ENCODE measurements at regions not wholly inside any gene's neighbourhood (a gene's known extent, or its start where the extent isn't known, plus 50 kb on each side); places are given as distances from the start of the nearest gene placed in this dataset.
"Not testable (repeated sequence)": the region's sequence is repeated elsewhere in the genome, so short reads cannot be mapped to it uniquely, and the experiment has no call there.

DNA sequence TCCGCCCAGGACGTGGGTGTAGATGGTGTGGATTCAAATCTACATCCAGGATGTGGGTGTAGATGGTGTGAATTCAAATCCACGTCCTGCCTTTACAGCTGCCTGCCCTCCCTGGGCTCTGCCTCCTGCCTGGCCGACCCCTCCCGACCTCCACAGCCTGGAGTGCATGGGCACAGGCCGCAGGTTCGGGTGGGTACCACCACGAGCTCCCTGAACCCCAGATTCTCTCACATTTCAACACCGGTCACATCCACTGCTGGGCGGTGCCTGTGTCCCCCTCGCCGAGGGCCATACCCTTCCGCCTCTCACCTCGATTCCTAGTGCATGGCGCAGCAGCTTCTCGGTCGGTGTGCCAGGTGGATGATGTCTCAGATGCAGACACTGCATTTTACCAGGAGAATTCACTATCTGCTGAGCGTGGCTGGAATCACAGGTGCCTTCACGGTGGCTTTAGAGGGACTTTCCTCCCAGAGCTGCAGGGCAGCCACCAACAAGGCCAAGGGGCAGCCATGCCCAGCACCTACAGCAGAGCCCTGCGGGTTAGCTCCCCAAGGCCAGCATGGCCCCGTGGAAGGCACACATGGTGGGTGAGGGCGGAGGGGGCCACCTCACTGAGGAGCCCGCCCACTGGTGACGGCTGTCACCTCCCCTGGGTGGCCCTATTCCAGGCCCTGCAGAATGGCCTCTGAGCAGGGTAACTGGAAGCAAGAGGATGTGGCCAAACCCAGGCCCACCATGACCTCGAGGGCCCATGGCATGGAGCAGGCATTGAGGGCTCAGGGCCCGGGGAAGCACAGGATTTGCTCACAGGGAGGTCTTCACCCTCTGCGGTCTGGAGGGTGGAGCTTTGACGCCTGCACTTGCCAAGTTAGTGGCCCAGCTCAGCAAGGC is 638.5 kb downstream of the TBC1D22A start:
- DNase-seq = no peak

DNA sequence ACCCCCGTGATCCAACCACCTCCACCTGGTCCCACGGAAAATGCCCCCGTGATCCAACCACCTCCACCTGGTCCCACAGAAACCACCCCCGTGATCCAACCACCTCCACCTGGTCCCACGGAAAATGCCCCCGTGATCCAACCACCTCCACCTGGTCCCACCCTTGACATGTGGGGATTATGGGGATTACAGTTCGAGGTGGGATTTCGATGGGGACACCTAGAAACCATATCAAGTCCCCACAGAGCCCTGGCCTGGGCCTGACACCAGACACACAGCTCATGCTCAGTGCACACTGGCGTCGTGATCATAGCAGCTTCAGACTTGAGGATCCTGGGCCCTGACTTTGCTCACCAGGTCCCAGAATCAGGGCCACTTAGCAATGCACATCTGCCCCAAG is 637.7 kb downstream of the TBC1D22A start:
- DNase-seq = not testable (repeated sequence)

DNA sequence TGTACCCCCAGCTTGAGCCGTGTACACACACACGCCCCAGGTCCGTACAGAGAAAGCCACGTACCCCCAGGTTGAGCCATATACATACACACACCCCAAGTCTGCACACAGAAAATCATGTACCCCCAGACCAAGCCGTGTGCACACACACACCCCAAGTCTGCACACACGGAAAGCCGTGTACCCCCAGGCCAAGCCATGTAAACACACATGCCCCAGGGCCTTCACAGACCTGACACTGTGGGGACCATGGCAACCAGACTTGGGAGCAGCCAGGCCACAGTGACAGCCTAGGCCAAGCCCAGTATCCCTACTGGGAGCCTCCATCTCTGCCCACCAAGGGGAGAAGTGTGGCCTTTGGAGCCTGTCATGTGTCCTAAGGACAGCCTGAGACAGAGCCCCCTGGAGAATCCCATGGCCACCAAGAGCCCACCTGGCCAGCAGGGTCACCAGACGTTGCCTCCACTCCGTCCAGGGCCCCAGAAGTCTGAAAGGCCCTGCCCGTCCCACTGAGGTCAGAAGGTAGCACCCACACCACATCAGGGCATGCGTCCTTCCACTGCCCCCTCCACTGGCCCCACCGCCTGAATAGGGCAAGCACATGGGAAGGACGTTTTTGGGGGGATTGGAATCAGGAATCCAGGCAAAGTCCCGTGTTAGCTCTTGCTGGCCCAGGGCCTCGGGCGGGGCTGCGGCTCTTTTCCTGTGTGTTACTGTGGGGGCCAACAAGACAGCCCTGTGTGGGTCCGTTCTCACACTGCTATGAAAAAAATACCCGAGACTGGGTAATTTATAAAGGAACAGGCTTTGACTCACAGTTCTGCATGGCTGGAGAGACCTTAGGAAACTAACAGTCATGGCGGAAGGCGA is 636.7 kb downstream of the TBC1D22A start:
- DNase-seq = no peak

DNA sequence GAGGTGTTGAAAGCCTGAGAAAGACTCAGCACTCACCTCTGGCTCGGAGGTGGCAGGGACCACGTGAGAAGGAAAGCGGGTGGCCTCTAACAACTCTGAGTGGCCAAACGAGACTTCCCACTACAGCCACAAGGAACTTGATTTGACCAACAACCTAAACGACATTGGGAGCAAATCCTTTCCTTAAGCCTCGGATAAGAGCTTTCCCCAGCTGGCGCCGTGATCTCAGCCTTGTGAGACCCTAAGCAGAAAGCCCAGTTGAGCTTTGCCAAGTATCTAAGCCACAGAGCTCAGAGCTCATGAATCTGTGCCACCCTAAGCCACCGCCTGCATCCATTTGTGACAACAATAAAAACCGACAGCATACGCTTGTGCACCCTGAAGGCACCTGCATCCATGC is 636.0 kb downstream of the TBC1D22A start:
- DNase-seq = no peak

DNA sequence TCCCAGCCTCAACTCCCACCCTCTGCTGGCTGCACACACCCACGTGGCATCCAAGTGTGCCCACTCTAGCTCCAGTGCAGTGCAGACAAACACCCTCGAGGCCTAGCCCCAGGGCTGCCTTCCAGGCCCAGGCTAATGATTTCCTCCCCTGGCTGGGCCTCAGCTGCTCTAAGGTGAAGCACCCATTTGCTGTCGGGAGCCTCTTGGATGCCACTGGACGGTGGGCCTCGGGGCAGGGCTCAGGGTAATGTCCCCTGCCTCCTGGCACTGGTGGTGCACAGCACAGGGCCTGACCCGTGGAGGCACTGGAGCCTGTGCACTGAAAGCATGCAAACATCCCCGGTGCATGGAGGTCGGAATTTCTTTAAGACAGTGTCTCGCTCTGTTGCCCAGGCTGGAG is 635.2 kb downstream of the TBC1D22A start:
- DNase-seq = no peak

DNA sequence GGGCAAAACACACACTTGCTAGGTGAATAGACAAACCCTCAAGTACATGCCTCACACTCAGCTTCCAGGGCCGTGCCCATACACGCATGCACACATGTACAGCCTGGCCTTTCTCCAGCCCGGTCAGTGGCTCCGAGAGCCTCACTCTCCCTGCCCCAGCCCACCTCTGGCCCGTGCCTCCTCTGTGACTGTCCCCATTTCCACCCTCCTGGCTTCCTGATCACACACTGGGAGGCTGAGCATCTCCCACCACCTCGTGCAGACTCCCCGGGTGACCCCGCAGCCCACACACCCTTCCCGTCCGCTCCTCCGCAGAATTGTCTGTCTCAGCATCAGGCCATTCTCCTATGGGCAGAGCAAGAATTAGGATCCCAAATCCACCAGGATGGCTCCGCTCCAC is 634.1 kb downstream of the TBC1D22A start:
- DNase-seq = no peak

DNA sequence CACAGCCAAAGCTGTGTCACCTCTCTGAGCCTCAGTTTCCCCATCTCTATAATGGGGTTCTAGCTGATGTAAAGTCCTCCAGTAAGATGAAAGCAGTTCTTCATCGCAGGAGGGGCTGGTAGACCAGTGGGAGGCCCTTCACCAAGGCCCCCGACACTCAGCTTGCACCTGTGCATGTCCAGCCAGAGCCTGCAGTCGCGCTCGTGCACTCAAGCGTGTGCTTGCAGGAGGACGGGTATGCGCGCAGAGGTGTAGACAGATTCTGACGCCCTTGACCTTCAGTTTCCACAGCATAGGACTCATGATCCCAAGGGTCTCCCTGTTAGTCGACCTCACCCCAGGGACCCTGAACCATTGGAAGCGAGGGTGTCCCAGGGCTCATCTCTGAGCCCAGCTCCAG is 633.7 kb downstream of the TBC1D22A start:
- no peak for DNase-seq

DNA sequence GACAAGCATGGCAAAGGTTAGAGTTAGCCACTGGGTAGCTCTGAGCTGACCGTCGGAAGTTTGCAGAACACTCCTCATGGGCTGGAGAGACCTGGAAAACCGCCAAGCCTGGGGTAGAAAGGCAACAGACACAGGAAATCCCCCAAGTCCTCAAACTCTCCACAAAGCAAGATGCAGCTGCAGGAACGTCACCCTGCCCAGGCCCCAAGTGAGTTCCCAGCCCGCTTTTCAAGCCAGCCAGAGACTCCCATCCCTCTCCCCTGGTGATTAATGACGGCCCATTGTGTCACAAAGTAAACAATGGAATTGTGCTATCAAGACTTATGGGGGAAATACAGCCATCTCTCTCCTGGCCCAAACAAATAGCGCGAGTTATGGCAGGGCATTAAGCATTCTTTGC is 633.0 kb downstream of the TBC1D22A start:
- no peak for DNase-seq

DNA sequence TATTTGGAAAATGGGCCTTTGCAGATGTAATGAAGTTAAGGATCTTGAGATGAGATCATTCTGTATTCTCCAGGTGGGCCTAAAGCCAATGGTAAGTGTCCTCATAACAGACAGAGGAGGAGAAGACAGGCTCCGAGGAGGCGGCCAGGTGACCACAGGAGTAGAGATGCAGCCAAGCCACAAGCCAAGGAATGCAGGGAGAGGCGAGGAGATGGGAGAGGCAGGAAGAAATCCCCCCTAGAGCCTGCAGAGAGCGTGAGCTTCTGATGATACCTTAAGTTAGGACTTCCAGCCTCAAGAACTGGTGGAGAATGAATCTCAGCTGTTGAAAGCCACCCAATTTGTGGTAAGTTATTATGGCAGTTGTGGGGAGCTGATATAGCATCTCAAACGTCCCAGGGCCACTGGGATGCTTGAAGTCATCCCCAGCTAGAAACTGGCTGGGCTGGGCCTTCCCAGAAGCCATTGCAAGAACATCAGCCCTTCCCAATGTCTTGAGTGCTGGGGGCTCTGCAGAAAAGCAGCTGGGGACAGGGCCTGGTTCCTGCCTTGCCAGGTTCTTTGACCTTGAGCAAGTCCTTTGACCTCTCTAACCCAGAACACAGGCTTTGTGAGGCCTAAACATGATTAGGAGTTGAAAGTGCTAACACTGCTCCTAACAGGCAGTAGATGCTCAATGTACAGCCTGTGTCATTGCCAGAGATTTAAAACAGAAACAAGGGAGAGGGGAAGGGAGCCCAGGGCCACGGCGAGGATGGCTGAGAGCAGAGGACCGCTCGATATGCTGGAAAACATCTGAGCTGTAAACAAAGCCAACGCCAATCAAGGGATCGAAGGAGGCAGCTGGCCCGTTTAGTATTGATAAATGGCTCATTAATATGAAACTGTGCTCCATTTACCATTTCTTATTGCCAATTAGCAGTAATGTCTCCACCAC is 632.3 kb downstream of the TBC1D22A start:
- no peak for DNase-seq

DNA sequence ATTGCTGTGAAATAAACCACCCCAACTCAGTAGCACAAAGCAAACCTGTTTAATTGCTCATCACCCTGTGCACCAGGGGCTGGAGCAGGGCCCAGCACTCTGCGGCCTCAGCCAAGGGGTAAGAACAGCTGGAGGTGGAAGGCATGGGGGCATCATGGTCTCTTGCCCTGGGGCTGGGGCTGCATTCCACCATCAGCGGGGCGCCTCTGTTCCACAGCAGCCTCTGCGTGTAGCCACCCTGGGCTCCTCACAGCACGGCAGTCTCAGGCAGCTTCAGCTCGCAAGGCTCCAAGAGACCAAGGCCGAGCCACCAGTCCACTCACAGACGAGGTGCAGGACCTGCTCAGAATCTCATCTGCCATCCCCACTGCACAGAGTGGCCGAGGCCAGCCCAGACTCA is 630.7 kb downstream of the TBC1D22A start:
- no peak for DNase-seq

DNA sequence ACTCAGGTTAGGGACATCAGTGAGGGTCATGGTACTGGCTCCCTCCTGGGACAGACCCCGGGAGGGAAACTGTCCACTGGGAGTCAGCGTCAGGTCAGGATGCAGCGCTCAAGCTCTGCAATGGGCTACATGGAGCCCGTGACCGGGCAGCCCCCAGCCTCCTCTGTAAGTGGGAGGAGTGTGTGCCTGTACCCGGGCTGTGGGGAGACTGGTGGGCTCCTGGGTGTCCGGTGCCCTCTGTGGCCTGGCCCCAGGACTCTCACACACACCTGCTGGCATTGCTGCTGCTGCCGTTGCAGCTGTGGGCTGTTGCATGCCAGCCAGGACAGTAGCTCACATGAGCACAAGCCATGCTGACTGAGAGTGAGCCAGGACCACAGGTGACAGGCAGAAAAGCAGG is 630.3 kb downstream of the TBC1D22A start:
- DNase-seq = no peak

DNA sequence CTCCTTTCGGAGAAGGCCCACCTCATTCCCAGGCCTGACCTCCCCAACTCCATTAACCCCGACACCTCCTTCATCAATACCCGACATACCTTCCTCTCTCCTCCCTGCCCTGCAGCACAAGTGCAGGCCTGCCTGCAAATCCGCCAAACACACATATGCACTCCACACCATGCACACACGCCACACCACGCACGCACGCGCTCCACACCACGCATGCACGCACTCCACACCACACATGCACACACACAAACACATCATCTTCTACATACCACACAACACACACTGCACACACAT is 629.6 kb downstream of the TBC1D22A start:
- DNase-seq = no peak

DNA sequence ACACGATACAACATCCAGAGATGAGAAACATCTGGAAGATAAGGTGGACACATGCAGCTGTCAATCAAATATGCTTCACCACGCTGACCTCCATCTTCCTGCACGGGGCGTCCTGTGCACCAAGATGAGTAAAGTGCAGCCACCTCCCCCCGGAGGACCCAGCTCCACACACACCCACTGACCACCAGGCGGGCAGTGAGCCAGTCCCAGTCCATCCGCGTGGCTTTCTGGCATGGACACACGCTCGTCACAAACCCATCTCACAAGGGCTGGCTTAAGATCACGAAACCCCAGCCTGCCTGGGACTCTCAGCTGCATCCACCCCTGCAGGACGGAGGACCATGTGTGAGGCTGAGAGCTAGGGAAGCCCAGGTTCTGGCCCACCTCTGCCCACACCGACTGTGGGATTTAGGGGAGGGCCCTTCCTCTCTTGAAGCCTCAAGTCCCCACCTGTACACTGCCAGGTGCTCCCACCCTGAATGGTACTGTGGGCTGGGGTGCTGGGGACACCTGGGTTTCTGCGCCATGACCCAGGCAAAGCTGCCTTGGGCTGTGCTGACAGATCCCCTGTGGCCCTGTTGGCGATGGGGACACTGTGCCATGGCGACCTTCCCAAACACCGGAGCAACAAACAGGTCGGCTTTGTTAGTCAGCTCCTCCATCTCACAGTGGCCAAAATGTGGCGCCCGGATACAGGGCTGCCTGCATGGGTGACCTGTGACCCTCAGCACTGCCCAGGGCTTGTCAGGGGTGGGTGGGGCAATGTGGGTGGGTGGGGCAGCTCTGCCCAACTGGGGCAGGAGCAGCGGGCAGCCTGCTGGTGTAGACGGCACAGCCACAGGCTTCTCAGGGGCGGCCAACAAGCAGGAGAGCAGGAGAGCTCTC is 629.0 kb downstream of the TBC1D22A start:
- no peak for DNase-seq

DNA sequence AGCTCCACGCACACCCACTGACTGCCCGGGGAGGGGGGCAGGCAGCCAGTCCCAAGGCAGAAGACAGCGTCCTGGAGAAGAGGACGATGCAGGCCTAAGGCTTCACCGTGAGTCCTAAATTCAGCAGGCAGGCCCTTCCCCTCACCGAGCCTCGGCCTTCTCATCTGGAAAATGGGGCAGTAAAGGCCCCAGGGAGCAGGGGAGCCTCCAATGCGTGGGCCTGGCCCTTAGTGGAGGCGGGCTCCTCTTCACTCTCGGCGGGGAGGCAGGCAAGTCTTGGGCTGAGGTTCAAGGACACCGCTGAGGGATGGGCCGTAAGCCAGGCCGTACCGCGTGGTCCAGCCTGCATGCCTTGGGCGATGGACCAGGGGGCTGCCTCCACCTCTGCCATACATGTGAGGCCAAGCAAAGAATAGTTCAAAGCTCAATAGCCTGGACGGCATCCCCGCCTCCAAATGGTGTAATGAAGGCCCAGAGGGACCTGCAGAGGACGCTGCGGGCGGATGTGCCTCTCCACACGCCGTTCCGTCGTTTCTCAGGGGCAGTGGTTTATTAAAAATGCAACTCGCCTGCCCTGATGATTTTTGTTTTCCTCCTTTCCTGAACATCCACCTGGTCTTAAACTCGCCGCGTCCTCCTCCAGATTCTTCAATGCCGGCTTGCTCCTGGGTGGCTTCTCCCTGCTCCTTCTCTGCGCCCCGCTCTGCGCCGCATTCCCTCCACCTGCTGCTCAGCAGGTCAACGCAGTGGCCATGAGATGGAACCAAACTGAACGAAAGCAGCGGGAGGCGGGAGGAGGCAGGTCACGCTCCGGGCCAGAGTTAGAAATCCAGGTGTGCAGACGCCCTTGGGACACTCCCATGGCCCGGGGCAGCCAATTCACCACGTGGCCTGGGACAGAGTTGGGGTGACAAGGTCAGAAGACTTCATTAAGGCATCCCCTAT is 627.8 kb downstream of the TBC1D22A start:
- DNase-seq = no peak

DNA sequence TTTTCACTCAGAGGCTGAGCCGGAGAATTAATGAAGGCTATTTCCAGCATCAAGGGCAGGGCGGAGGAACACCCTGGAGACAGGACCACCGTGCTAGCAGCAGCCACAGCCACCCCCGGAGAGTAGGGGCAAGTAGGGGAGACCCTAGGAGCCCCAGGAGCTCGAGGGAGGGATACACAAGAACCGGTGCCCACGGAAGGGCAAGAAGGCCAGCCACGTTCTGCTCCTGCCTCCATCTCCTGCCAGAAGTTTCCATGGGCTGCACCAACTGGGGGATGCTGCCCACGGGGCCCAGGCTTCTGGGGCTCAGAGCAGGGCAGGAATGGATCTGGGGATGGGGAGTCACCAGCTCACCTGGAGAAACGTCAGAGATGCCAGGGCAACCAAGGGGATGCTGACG is 626.8 kb downstream of the TBC1D22A start:
- DNase-seq = no peak

DNA sequence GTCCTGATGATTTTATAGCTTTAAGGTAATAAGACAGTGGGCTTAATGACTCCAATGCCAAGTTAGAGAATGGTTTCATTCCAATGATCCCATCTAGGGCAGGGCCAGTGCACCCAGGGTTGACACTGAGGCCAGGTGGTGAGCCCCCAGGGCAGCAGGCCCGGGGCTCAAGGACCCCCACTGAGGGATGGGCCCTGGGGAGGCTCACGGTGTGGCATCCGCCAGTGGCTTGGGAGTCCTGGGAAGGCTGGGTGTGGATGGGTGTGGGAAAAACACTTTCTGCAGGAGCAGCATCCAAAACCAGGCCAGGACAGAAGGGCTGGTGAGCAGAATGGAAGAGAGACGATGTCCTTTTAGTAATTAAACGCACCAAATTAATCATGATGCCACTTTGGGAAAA is 626.3 kb downstream of the TBC1D22A start:
- no peak for DNase-seq

DNA sequence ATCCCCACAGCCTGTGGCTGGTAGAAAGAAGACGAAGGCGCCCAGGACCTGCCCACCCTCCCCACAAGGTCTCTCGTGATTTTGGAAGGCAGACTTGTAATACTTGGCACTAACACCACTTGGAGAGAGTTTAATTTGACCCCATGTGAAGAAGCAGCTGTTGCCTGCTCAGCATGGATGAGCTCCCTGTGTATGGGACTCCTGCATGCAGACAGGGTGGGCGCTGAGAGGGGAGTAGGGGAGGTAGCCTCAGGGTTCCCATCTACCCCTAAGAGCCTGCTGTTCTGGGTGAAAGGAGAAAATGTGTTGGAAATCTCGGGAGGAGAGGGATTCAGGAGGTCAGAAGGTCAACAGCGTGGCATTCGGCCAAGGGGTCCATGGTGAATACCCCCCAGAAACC is 625.9 kb downstream of the TBC1D22A start:
- DNase-seq = no peak

DNA sequence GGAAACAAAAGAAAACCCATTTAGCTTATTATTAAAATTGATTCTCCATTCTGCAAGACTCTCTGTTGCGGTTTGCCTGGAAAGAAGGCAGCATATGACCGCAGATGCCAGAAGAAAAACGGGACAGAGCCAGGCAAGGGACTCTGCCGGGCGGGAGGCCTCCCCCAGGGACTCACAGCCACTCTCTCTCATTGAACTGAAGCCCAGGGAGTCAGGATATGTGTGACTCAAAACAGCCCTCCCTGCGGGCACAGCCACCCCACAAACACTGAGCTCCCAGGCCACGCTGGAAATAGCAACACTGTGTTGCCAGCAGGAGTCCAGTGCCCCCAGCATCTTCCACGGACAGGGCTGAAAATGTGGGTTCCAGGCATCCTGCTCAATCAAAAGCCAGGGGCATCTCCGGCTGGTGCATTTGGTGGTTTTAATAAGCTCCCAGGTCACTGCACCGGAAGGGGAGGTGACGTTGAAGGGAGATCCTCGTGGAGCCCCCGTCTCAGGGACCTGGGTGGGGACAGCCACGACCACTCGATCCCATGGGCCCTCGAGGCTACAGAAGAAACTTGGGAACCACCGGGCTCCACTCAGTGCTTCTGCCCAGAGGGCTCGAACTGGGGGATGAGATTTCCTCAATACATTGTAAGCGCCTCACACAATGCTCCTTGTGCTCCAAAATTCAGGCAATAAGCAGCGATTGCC is 624.5 kb downstream of the TBC1D22A start:
- no peak for DNase-seq

DNA sequence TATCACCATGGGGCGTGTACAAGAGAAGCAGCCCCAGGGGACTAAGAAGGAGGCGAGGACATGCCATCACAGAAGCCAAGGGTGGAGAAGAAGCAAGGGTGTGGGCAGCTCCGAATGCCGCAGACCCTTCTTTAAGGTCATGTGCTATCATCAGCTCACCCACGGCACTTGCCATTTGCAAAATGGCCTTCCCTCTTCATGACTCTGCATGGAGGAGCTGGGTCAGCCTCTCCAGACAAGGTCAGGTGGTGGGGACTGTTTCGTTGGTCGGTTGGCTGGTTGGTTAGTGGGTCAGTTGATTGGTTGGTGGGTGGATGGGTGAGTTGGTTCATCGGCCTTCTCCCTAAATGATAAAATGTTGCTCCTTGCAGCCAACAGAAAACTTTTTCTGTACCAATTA is 622.5 kb downstream of the TBC1D22A start:
- no peak for DNase-seq
